ENCODE measurements at regions not wholly inside any gene's neighbourhood (a gene's known extent, or its start where the extent isn't known, plus 50 kb on each side); places are given as distances from the start of the nearest gene placed in this dataset.

GRCh38 chr6:4402477-4402976, 267.2 kb upstream of the ECI2 start:
- H3K9ac ChIP-seq (ENCODE audit: low read length), result no peak overlapping the region
- no peak overlapping the region for H3K27ac ChIP-seq (ENCODE audit: low read length)
- H3K4me2 ChIP-seq (ENCODE audit: low read length), result peak overlapping the region; percentile 15; the same call in 1 of the 2 replicates
- no peaks in the 10 kb centered on the region for H3K79me2 ChIP-seq (ENCODE audit: low read length)
- no peaks in the 10 kb centered on the region for H3K27me3 ChIP-seq (ENCODE audit: low read depth, low read length)
- H4K20me1 ChIP-seq (ENCODE audit: insufficient read depth, low read length), result no peaks in the 10 kb centered on the region
- H3K36me3 ChIP-seq (replicated peaks; ENCODE audit: low read depth, low read length), result peaks cover 3% of the 10 kb centered on the region
- H3K9me3 ChIP-seq (ENCODE audit: insufficient read depth, low read length), result 0 out of 2 replicates have a peak, but pooled peaks cover 8% of the 10 kb centered on the region
- H3K4me1 ChIP-seq (ENCODE audit: low read length), result peaks cover 16% of the 10 kb centered on the region
- TF ChIP-seq EZH2phosphoT487 (IDR thresholded peaks at IDR 0.05; ENCODE audit: low read depth), result no peak
- TF ChIP-seq, protein P1, sequence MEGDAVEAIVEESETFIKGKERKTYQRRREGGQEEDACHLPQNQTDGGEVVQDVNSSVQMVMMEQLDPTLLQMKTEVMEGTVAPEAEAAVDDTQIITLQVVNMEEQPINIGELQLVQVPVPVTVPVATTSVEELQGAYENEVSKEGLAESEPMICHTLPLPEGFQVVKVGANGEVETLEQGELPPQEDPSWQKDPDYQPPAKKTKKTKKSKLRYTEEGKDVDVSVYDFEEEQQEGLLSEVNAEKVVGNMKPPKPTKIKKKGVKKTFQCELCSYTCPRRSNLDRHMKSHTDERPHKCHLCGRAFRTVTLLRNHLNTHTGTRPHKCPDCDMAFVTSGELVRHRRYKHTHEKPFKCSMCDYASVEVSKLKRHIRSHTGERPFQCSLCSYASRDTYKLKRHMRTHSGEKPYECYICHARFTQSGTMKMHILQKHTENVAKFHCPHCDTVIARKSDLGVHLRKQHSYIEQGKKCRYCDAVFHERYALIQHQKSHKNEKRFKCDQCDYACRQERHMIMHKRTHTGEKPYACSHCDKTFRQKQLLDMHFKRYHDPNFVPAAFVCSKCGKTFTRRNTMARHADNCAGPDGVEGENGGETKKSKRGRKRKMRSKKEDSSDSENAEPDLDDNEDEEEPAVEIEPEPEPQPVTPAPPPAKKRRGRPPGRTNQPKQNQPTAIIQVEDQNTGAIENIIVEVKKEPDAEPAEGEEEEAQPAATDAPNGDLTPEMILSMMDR (IDR thresholded peaks at IDR 0.05; ENCODE audit: low read depth, low read length), result no peak
- H2AFZ ChIP-seq (ENCODE audit: low read depth, low read length), result no peak overlapping the region
- H3K4me3 ChIP-seq (ENCODE audit: low read length), result no peak overlapping the region

DNA sequence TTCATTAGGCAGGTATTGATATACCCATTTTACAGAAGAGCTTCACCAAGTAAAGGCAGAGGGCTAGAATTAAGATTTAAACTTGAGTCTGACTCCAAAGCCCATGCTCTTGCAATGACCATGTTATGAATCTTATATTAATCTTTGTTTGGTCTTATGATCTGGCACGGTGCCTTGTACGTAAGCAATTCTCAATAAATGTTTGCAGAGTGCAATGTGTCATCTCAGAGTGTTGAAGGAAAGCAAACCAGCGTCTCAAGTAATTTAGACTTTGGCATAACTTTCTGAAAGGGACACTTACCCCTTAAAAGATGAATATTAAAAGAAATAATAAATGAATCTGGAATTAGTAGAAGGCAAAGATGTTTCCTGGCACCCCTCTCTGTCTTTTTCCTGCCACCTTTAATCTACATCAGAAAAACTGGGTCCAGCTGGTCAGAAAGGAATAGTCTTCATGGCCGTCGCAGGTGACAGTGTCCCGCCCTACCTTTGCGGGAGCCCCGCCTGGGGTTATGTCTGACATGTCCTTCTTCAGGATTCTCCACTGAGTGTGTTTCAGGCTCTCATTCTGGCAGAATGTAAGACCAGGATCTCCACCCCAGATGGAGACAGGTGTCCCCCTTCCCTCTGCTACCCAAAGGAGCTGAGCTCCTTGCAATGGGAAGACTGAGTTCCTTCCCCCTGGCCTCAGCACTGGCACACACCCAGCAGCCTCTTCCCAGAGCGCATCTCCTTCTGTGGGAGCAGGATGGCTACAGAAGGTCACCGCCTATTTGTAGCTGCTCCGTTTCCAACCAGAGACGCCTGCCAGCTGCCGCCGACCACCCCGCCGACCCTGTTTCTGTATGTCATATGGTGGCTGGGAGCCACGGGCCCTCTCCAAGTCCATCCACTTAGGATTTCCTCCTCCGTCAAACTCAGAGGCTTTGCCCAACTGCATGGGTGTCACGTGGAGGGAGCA, 266.3 kb upstream of the ECI2 start:
- no peak overlapping the region for H3K4me2 ChIP-seq (ENCODE audit: low read length)
- H3K9me3 ChIP-seq (ENCODE audit: insufficient read depth, low read length), result 0 out of 2 replicates have a peak, but pooled peaks cover 6% of the 10 kb centered on the region
- H3K9ac ChIP-seq (ENCODE audit: low read length), result no peak overlapping the region
- no peaks in the 10 kb centered on the region for H3K79me2 ChIP-seq (ENCODE audit: low read length)
- H3K27me3 ChIP-seq (ENCODE audit: low read depth, low read length), result no peaks in the 10 kb centered on the region
- peaks cover 12% of the 10 kb centered on the region for H3K4me1 ChIP-seq (ENCODE audit: low read length)
- no peaks in the 10 kb centered on the region for H4K20me1 ChIP-seq (ENCODE audit: insufficient read depth, low read length)
- no peak overlapping the region for H3K27ac ChIP-seq (ENCODE audit: low read length)
- H3K36me3 ChIP-seq (replicated peaks; ENCODE audit: low read depth, low read length), result peaks cover 3% of the 10 kb centered on the region
- no peak overlapping the region for H2AFZ ChIP-seq (ENCODE audit: low read depth, low read length)
- H3K4me3 ChIP-seq (ENCODE audit: low read length), result no peak overlapping the region
- TF ChIP-seq, protein P1 (IDR thresholded peaks at IDR 0.05; ENCODE audit: low read depth, low read length), result no peak
- TF ChIP-seq EZH2phosphoT487 (IDR thresholded peaks at IDR 0.05; ENCODE audit: low read depth), result no peak

DNA sequence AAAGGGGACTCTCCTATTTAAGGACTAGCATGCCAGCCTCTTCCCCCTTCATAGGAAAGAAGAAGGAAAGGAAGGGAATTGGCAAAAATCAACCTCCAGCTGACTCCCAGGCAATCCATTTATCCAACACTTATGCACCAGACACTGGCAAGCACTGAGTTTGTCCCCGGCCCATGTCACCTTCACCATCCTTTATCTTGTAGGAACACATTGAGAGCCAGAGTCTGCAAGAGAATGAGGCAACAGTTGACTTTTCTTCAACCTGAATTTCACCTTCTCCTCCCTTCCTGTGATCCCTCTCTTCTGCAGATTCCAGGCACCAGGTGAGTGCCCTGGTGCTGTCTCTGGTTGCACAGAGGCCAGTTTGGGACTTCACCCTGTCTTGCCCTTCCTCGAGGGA, 264.3 kb upstream of the ECI2 start:
- H3K9me3 ChIP-seq (ENCODE audit: insufficient read depth, low read length), result no peaks in the 10 kb centered on the region
- no peaks in the 10 kb centered on the region for H4K20me1 ChIP-seq (ENCODE audit: insufficient read depth, low read length)
- no peak overlapping the region for H3K27ac ChIP-seq (ENCODE audit: low read length)
- no peak overlapping the region for H3K9ac ChIP-seq (ENCODE audit: low read length)
- H2AFZ ChIP-seq (ENCODE audit: low read depth, low read length), result no peak overlapping the region
- no peaks in the 10 kb centered on the region for H3K27me3 ChIP-seq (ENCODE audit: low read depth, low read length)
- TF ChIP-seq EZH2phosphoT487 (IDR thresholded peaks at IDR 0.05; ENCODE audit: low read depth), result no peak
- TF ChIP-seq, protein P1 (IDR thresholded peaks at IDR 0.05; ENCODE audit: low read depth, low read length), result no peak
- H3K79me2 ChIP-seq (ENCODE audit: low read length), result no peaks in the 10 kb centered on the region
- H3K4me1 ChIP-seq (ENCODE audit: low read length), result peaks cover 12% of the 10 kb centered on the region
- H3K36me3 ChIP-seq (replicated peaks; ENCODE audit: low read depth, low read length), result peaks cover 3% of the 10 kb centered on the region
- no peak overlapping the region for H3K4me2 ChIP-seq (ENCODE audit: low read length)
- no peak overlapping the region for H3K4me3 ChIP-seq (ENCODE audit: low read length)

GRCh38 chr6:4398791-4399190, 263.4 kb upstream of the ECI2 start:
- Histone ChIP-seq H3K36me3 (replicated peaks; ENCODE audit: low read depth, low read length) (no peaks in the 10 kb centered on the region), H3K27me3 (ENCODE audit: low read depth, low read length) (no peaks in the 10 kb centered on the region), H3K9me3 (ENCODE audit: insufficient read depth, low read length) (no peaks in the 10 kb centered on the region), H2AFZ (ENCODE audit: low read depth, low read length) (no peak overlapping the region), H3K27ac (ENCODE audit: low read length) (no peak overlapping the region), H3K4me1 (ENCODE audit: low read length) (peaks cover 12% of the 10 kb centered on the region), H4K20me1 (ENCODE audit: insufficient read depth, low read length) (no peaks in the 10 kb centered on the region), H3K4me3 (ENCODE audit: low read length) (no peak overlapping the region), H3K9ac (ENCODE audit: low read length) (no peak overlapping the region), H3K4me2 (ENCODE audit: low read length) (no peak overlapping the region), H3K79me2 (ENCODE audit: low read length) (no peaks in the 10 kb centered on the region)
- TF ChIP-seq EZH2phosphoT487 (IDR thresholded peaks at IDR 0.05; ENCODE audit: low read depth), result no peak
- TF ChIP-seq, protein P1 (IDR thresholded peaks at IDR 0.05; ENCODE audit: low read depth, low read length), result no peak
